ENCODE measurements at regions not wholly inside any gene's neighbourhood (a gene's known extent, or its start where the extent isn't known, plus 50 kb on each side); places are given as distances from the start of the nearest gene placed in this dataset.

- DNase-seq = no peak
Measured at GRCh38 chr15:56307180-56307579, 58.0 kb upstream of the TEX9 start.

- DNase-seq = no peak
Measured at GRCh38 chr15:56298723-56299122, 55.0 kb upstream of the RFX7 start.

- DNase-seq = no peak
Measured at GRCh38 chr15:56295433-56295832, 51.8 kb upstream of the RFX7 start.

GRCh38 chr15:56293495-56294292, 50.0 kb upstream of the RFX7 start:
- DNase-seq = peak; percentile 10

Data from hematopoietic multipotent progenitor cell treated with erythropoietin and hydrocortisone succinate and interleukin-3 and kit ligand, for 4 days (in vitro differentiated cells).